Natural killer cell (primary cell): ENCODE measurements at regions not wholly inside any gene's neighbourhood (a gene's known extent, or its start where the extent isn't known, plus 50 kb on each side); places are given as distances from the start of the nearest gene placed in this dataset.

Experiments used
- ATAC-seq, 3 donors: fragments of 150-1000 bp in 2 of 3; fragments of 200-7000 bp in 1 of 3; cut with Tn5 transposase; 1 replicate in 1 of 3; 2 replicates in 2 of 3; pipeline ENCODE4 v1.10.0; 2021; ENCODE audit warnings: mild to moderate bottlenecking in 2 of 3, moderate library complexity in 2 of 3
- DNase-seq, 2 donors: peaks; one replicate each; pipeline versions ENCODE4 v3.0.0 to v3.0.0-alpha.2; 2013 to 2021; ENCODE audit warnings: mixed read lengths in 1 of 2
- H3K27ac ChIP-seq: one replicate; pipeline ENCODE4 v1.5.1; 2013; ENCODE audit warnings: mild to moderate bottlenecking, low read length
- H3K27me3 ChIP-seq: one replicate; pipeline ENCODE4 v1.6.1; 2013; ENCODE audit warnings: low read length; ENCODE audit not compliant: control insufficient read depth, insufficient read depth
- H3K36me3 ChIP-seq: one replicate; pipeline ENCODE4 v1.6.1; 2013; ENCODE audit warnings: low read length; ENCODE audit not compliant: control insufficient read depth, insufficient read depth
- H3K4me1 ChIP-seq: one replicate; pipeline ENCODE4 v1.6.1; 2013; ENCODE audit warnings: low read length; ENCODE audit not compliant: control insufficient read depth, insufficient read depth
- H3K4me3 ChIP-seq: one replicate; pipeline ENCODE4 v1.5.1; 2013; ENCODE audit warnings: low read length
- H3K9me3 ChIP-seq: one replicate; pipeline ENCODE4 v1.6.1; 2013; ENCODE audit warnings: low read length; ENCODE audit not compliant: control insufficient read depth, insufficient read depth
- H3K27ac Mint-ChIP-seq, 2 donors: one replicate each; pipeline ENCODE4 v1.8.0; 2022; ENCODE audit warnings: mild to moderate bottlenecking in 2 of 2, mixed read lengths in 2 of 2, moderate library complexity in 1 of 2
- H3K27me3 Mint-ChIP-seq, 2 donors: one replicate each; pipeline ENCODE4 v1.8.0; 2022; ENCODE audit warnings: low read depth in 2 of 2, mixed read lengths in 2 of 2
- H3K36me3 Mint-ChIP-seq: one replicate; pipeline ENCODE4 v1.8.0; 2022; ENCODE audit warnings: mixed read lengths
- H3K4me1 Mint-ChIP-seq, 2 donors: one replicate each; pipeline ENCODE4 v1.8.0; 2022; ENCODE audit warnings: mixed read lengths in 2 of 2
- H3K4me3 Mint-ChIP-seq: one replicate; pipeline ENCODE4 v1.8.0; 2022; ENCODE audit warnings: mild to moderate bottlenecking, moderate library complexity, mixed read lengths
- H3K9me3 Mint-ChIP-seq, 2 donors: one replicate each; pipeline ENCODE4 v1.8.0; 2022; ENCODE audit warnings: mixed read lengths in 2 of 2
- CTCF ChIP-seq: fragments of 200-600 bp; IDR thresholded peaks from one replicate; pipeline ENCODE4 v1.8.0; 2022; ENCODE audit warnings: antibody characterized with exemption
- WGBS: methylation state at CpG from one replicate; pipeline ENCODE4 v1.1.7; 2013; ENCODE audit warnings: missing lambda C conversion rate; ENCODE audit not compliant: insufficient coverage; 5-methylcytosine and 5-hydroxymethylcytosine counted together
- intact Hi-C: fragments of 100-400 bp; cut with micrococcal nuclease; formaldehyde crosslinking; loops from one replicate; pipeline ENCODE4 v1.14.2; 2022

- Mint-ChIP-seq H3K4me1 (no peaks in the 10 kb centered on the region), H3K27me3 (no peaks in the 10 kb centered on the region), H3K4me3 (no peak overlapping the region), H3K27ac (no peak overlapping the region), H3K9me3 (peaks cover 0 to 3% of the 10 kb centered on the region in 2 donors), H3K36me3 (no peaks in the 10 kb centered on the region)
- no peaks in the 10 kb centered on the region for H3K36me3 ChIP-seq
- intact Hi-C loops: no loop called here
- no peaks in the 10 kb centered on the region for H3K27me3 ChIP-seq
- 77% methylated on average over 2 of the region's 2 CpGs for WGBS
- TF ChIP-seq CTCF: no peak
- H3K4me3 ChIP-seq: no peak overlapping the region
- H3K27ac ChIP-seq: no peak overlapping the region
- no peaks in the 10 kb centered on the region for H3K4me1 ChIP-seq
- H3K9me3 ChIP-seq: no peaks in the 10 kb centered on the region
- DNase-seq: no peak
- no peak for ATAC-seq
These were observed 98.6 kb downstream of the BTBD3 start for GRCh38 chr20:12016291-12016690.

DNA sequence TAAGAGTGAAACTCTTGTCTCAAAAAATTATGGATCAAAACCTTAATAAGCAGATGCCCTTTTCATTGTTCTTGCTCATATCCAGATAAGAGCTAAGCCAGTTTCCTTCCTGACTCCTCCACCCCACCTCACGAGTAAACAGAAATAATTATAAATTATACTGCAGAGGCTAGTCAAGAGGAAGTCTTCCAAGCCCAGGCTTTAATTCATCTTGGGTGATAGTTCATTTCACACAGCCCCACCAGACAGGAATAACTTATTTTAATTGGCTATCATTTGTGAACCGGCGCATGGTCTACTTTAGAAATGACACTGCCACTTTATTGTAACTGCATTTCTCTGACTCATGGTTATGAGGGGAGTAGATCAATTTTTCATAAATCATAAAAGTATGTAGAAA, 102.0 kb downstream of the BTBD3 start:
- H3K9me3 Mint-ChIP-seq: peaks cover 3% of the 10 kb centered on the region in 2 donors
- ATAC-seq: no peak
- no peak overlapping the region for H3K27ac Mint-ChIP-seq
- Histone ChIP-seq H3K9me3 (no peaks in the 10 kb centered on the region), H3K4me3 (no peak overlapping the region), H3K4me1 (no peaks in the 10 kb centered on the region), H3K27ac (no peak overlapping the region), H3K36me3 (no peaks in the 10 kb centered on the region), H3K27me3 (no peaks in the 10 kb centered on the region)
- intact Hi-C loops: no loop called here
- no peaks in the 10 kb centered on the region for H3K36me3 Mint-ChIP-seq
- H3K27me3 Mint-ChIP-seq: no peaks in the 10 kb centered on the region
- WGBS: no CpG with 5 or more reads among the region's 3 CpGs
- no peak for TF ChIP-seq CTCF
- no peaks in the 10 kb centered on the region for H3K4me1 Mint-ChIP-seq
- no peak for DNase-seq
- no peak overlapping the region for H3K4me3 Mint-ChIP-seq

GRCh38 chr20:12020846-12021245, 103.2 kb downstream of the BTBD3 start:
- Histone ChIP-seq H3K36me3 (no peaks in the 10 kb centered on the region), H3K27me3 (no peaks in the 10 kb centered on the region), H3K27ac (no peak overlapping the region), H3K9me3 (no peaks in the 10 kb centered on the region), H3K4me1 (no peaks in the 10 kb centered on the region), H3K4me3 (no peak overlapping the region)
- no peak for TF ChIP-seq CTCF
- WGBS: 70% methylated on average over 3 of the region's 4 CpGs
- peaks cover 3 to 4% of the 10 kb centered on the region in 2 donors for H3K9me3 Mint-ChIP-seq
- no peak overlapping the region for H3K4me3 Mint-ChIP-seq
- no peak for ATAC-seq
- no peak for DNase-seq
- intact Hi-C loops: no loop called here
- H3K36me3 Mint-ChIP-seq: no peaks in the 10 kb centered on the region
- no peak overlapping the region for H3K27ac Mint-ChIP-seq
- no peaks in the 10 kb centered on the region for H3K4me1 Mint-ChIP-seq
- no peaks in the 10 kb centered on the region for H3K27me3 Mint-ChIP-seq

DNA sequence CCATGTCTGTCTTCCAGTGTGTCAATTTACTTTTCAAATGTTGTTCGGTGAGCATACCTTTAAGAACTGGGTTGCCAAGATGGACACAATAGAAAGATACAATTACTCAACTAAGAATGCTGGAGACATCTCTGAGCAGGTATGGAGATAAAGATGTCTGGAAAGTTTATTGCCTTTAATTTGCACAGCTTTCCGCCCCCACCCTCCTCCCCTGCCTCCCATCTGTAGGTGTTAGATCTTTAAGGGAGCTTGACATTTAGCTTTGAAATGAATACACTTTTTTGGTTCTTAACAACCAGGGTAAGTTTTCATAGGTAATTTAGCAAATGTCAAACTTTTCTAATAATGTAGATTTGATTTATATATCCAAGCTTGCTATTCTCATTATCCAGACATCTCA, 104.4 kb downstream of the BTBD3 start:
- ATAC-seq: no peak
- 100% methylated on average over 1 of the region's 2 CpGs for WGBS
- H3K27me3 ChIP-seq: no peaks in the 10 kb centered on the region

More for the DNA sequence above, 104.4 kb downstream of the BTBD3 start:
- Histone ChIP-seq H3K4me3 (no peak overlapping the region), H3K36me3 (no peaks in the 10 kb centered on the region), H3K9me3 (no peaks in the 10 kb centered on the region), H3K4me1 (no peaks in the 10 kb centered on the region), H3K27ac (no peak overlapping the region)
- Mint-ChIP-seq H3K27ac (no peak overlapping the region), H3K4me1 (no peaks in the 10 kb centered on the region), H3K27me3 (no peaks in the 10 kb centered on the region), H3K4me3 (no peak overlapping the region), H3K36me3 (no peaks in the 10 kb centered on the region), H3K9me3 (peaks cover 3 to 6% of the 10 kb centered on the region in 2 donors)
- intact Hi-C loops: no loop called here
- no peak for TF ChIP-seq CTCF
- DNase-seq: no peak
